OCI-LY1 (cell line): ENCODE measurements at regions not wholly inside any gene's neighbourhood (a gene's known extent, or its start where the extent isn't known, plus 50 kb on each side); places are given as distances from the start of the nearest gene placed in this dataset.

ENCODE experiments used
- H2AFZ ChIP-seq: fragments of 200-600 bp; sonication (generic), shearing (Covaris generic); 2 replicates; pipeline ENCODE4 v1.6.0; 2014; ENCODE audit warnings: antibody characterized with exemption, mild to moderate bottlenecking, low read length
- H3F3A ChIP-seq: fragments of 200-600 bp; sonication (generic), shearing (Covaris generic); 2 replicates; pipeline ENCODE4 v1.6.0; 2014; ENCODE audit warnings: mild to moderate bottlenecking, antibody characterized with exemption, low read length, moderate library complexity; ENCODE audit not compliant: insufficient read depth
- H3K27ac ChIP-seq: fragments of 200-600 bp; sonication (generic); 2 replicates; pipeline ENCODE4 v1.5.1; 2014; ENCODE audit warnings: low read length, mixed run types, mild to moderate bottlenecking, low read depth; ENCODE audit not compliant: poor library complexity, severe bottlenecking
- H3K27me3 ChIP-seq: fragments of 200-600 bp; sonication (generic); 2 replicates; pipeline ENCODE4 v1.6.0; 2014; ENCODE audit warnings: antibody characterized with exemption, mild to moderate bottlenecking, low read length, moderate library complexity; ENCODE audit not compliant: insufficient read depth
- H3K36me3 ChIP-seq: fragments of 200-600 bp; sonication (generic); 2 replicates; pipeline ENCODE4 v1.6.1; 2014; ENCODE audit warnings: mild to moderate bottlenecking, antibody characterized with exemption, low read length, moderate library complexity, mixed read lengths; ENCODE audit not compliant: insufficient read depth
- H3K4me1 ChIP-seq: fragments of 200-600 bp; sonication (generic); 2 replicates; pipeline ENCODE4 v1.5.1; 2014; ENCODE audit warnings: mild to moderate bottlenecking, low read length, moderate library complexity; ENCODE audit not compliant: insufficient read depth, severe bottlenecking
- H3K4me2 ChIP-seq: fragments of 200-600 bp; sonication (generic), shearing (Covaris generic); 2 replicates; pipeline ENCODE4 v1.6.1; 2014; ENCODE audit warnings: low read length
- H3K4me3 ChIP-seq: fragments of 200-600 bp; sonication (generic); 2 replicates; pipeline ENCODE4 v1.5.1; 2014; ENCODE audit warnings: low read length, low read depth, mild to moderate bottlenecking, mixed read lengths; ENCODE audit not compliant: poor library complexity, severe bottlenecking
- H3K79me2 ChIP-seq: fragments of 200-600 bp; shearing (Covaris generic); 2 replicates; pipeline ENCODE4 v1.6.1; 2016; ENCODE audit warnings: mixed run types, low read length, mixed read lengths; ENCODE audit not compliant: insufficient read depth
- H3K9ac ChIP-seq: fragments of 200-600 bp; sonication (generic), shearing (Covaris generic); 2 replicates; pipeline ENCODE4 v1.6.1; 2014; ENCODE audit warnings: mild to moderate bottlenecking, low read length, mixed read lengths
- H3K9me2 ChIP-seq: fragments of 200-600 bp; sonication (generic), shearing (Covaris generic); 2 replicates; pipeline ENCODE4 v1.6.1; 2014; ENCODE audit warnings: low read depth, mild to moderate bottlenecking, low read length, mixed read lengths
- H3K9me3 ChIP-seq: fragments of 200-600 bp; shearing (Covaris generic); 2 replicates; pipeline ENCODE4 v1.6.1; 2014; ENCODE audit warnings: low read length, mixed read lengths
- H4K20me1 ChIP-seq: fragments of 200-600 bp; sonication (generic), shearing (Covaris generic); 2 replicates; pipeline ENCODE4 v1.6.0; 2016; ENCODE audit warnings: mild to moderate bottlenecking, low read length; ENCODE audit not compliant: insufficient read depth
- EZH2 ChIP-seq: fragments of 200-600 bp; sonication (generic), shearing (Covaris generic); IDR thresholded peaks from 2 replicates; pipeline ENCODE4 v1.8.0; 2017; ENCODE audit warnings: borderline replicate concordance, mixed run types, mild to moderate bottlenecking, antibody characterized with exemption, low read length, moderate library complexity, mixed read lengths
- TF ChIP-seq, protein P1 (sequence below): fragments of 200-600 bp; sonication (generic), shearing (Covaris generic); IDR thresholded peaks from 2 replicates; pipeline ENCODE4 v1.5.1; 2017; ENCODE audit warnings: mild to moderate bottlenecking, antibody characterized with exemption, low read length, moderate library complexity, mixed read lengths

DNA sequence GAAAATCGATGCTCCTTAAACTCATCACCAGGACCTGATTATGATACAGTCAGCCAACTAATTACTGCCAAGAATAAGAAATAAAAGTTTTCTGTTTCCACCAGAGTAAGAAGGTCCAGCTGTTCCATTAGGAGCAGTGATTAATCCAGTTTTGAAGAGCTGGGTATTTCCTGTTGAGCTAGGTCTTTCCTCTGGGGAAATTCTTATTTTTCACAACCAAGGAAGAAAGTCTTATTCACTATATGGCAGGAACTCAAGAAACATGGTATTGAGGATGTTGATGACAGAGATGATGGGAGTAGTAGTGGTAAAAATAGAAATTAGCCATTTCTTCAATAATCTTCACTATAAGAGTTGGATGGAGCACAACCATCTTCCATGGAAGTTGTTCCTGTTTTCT, 374.6 kb upstream of the RUNX1 start:
- H2AFZ ChIP-seq, result no peak overlapping the region
- no peaks in the 10 kb centered on the region for H3F3A ChIP-seq
- H3K4me1 ChIP-seq, result no peaks in the 10 kb centered on the region
- no peak overlapping the region for H3K4me3 ChIP-seq
- H4K20me1 ChIP-seq, result no peaks in the 10 kb centered on the region
- no peaks in the 10 kb centered on the region for H3K79me2 ChIP-seq
- no peaks in the 10 kb centered on the region for H3K9me2 ChIP-seq
- H3K4me2 ChIP-seq, result no peak overlapping the region
- H3K27me3 ChIP-seq, result peaks cover 1% of the 10 kb centered on the region; the same call in 1 of the 2 replicates
- H3K9me3 ChIP-seq, result peaks cover 6% of the 10 kb centered on the region; the same call in 1 of the 2 replicates
- H3K9ac ChIP-seq, result no peak overlapping the region
- no peaks in the 10 kb centered on the region; the same call in 1 of the 2 replicates for H3K36me3 ChIP-seq
- TF ChIP-seq EZH2, result no peak
- TF ChIP-seq, protein P1, sequence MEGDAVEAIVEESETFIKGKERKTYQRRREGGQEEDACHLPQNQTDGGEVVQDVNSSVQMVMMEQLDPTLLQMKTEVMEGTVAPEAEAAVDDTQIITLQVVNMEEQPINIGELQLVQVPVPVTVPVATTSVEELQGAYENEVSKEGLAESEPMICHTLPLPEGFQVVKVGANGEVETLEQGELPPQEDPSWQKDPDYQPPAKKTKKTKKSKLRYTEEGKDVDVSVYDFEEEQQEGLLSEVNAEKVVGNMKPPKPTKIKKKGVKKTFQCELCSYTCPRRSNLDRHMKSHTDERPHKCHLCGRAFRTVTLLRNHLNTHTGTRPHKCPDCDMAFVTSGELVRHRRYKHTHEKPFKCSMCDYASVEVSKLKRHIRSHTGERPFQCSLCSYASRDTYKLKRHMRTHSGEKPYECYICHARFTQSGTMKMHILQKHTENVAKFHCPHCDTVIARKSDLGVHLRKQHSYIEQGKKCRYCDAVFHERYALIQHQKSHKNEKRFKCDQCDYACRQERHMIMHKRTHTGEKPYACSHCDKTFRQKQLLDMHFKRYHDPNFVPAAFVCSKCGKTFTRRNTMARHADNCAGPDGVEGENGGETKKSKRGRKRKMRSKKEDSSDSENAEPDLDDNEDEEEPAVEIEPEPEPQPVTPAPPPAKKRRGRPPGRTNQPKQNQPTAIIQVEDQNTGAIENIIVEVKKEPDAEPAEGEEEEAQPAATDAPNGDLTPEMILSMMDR, result no peak
- no peak overlapping the region for H3K27ac ChIP-seq

DNA sequence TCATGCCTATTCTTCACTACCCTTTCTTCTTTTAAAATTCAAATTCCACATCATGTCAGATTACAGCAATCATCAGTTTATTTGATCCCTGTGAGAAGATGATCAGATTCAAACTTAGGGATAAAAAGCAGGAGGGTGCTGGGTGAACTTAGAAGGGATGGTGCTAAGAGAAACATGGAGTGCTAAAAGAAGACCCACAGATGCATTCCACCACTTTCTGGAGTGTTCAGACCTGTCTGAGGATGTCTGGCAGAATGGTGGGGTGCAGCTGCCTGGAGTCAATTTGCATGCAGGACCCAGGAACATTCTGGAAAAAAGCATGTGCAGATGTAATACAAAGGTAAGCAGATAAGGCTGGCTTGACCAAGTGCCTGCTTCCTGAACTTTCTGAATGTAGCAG, 372.9 kb upstream of the RUNX1 start:
- H2AFZ ChIP-seq, result no peak overlapping the region
- H3K36me3 ChIP-seq, result no peaks in the 10 kb centered on the region; the same call in 1 of the 2 replicates
- no peaks in the 10 kb centered on the region; the same call in 1 of the 2 replicates for H3K27me3 ChIP-seq
- H3K9me3 ChIP-seq, result peaks cover 6% of the 10 kb centered on the region; the same call in 1 of the 2 replicates
- H3K27ac ChIP-seq, result no peak overlapping the region
- H3K9me2 ChIP-seq, result no peaks in the 10 kb centered on the region
- no peaks in the 10 kb centered on the region for H3K4me1 ChIP-seq
- no peaks in the 10 kb centered on the region for H3K79me2 ChIP-seq
- no peak overlapping the region for H3K9ac ChIP-seq
- H3F3A ChIP-seq, result no peaks in the 10 kb centered on the region
- TF ChIP-seq, protein P1, result no peak
- no peak for TF ChIP-seq EZH2
- no peaks in the 10 kb centered on the region for H4K20me1 ChIP-seq
- no peak overlapping the region for H3K4me3 ChIP-seq
- no peak overlapping the region for H3K4me2 ChIP-seq

DNA sequence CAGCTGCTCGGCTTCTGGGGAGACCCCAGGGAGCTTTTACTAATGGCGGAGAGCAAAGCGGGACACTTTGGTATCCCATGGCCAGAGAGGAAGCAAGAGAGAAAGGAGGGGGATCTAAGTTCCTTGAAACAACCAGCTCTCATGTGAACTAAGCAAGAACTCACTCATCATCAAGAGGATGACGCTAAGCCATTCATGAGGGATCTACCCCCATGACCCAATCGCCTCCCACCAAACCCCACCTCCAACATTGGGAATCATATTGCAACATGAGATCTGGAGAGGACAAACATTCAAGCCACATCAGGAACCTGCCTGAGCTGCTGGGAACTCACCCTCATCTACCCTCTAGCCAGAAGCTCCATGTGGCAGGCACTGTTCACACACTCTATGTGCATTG, 372.1 kb upstream of the RUNX1 start:
- Histone ChIP-seq H3K4me3 (no peak overlapping the region), H3K9ac (no peak overlapping the region), H3K27me3 (no peaks in the 10 kb centered on the region; the same call in 1 of the 2 replicates), H3K4me2 (no peak overlapping the region), H3K27ac (no peak overlapping the region), H3K9me2 (no peaks in the 10 kb centered on the region), H3K9me3 (peaks cover 6% of the 10 kb centered on the region; the same call in 1 of the 2 replicates), H2AFZ (no peak overlapping the region), H3K36me3 (no peaks in the 10 kb centered on the region; the same call in 1 of the 2 replicates), H3K4me1 (no peaks in the 10 kb centered on the region), H3F3A (no peaks in the 10 kb centered on the region), H3K79me2 (no peaks in the 10 kb centered on the region), H4K20me1 (no peaks in the 10 kb centered on the region)
- TF ChIP-seq EZH2, result no peak
- TF ChIP-seq, protein P1, result no peak
